IMR-90 (cell line): ENCODE measurements at regions not wholly inside any gene's neighbourhood (a gene's known extent, or its start where the extent isn't known, plus 50 kb on each side); places are given as distances from the start of the nearest gene placed in this dataset.

Source experiments
- ATAC-seq: fragments of 200-7000 bp; cut with Tn5 transposase; 2 replicates; pipeline ENCODE4 v1.9.1; 2020; ENCODE audit warnings: low read depth, mild to moderate bottlenecking, moderate library complexity
- BruUV-seq: library from RNA; stranded (reverse); fragments of 400-500 nt; replicated peaks from 2 replicates; lab custom pipeline; 2021; lab: Mats Ljungman, UMichigan
- CTCF ChIA-PET: fragments of 300-600 bp; formaldehyde crosslinking; extraction: SDS; loops from one replicate; lab custom pipeline; 2021; ENCODE audit warnings: antibody characterized with exemption; lab: Yijun Ruan, JAX
- POLR2A ChIA-PET: fragments of 300-600 bp; sonication (Branson Sonifier 250); formaldehyde crosslinking; loops from one replicate; lab custom pipeline; 2022; ENCODE audit warnings: antibody characterized with exemption; ENCODE audit not compliant: unreplicated experiment; lab: Charles Lee
- DNase-seq: peaks from one replicate; pipeline ENCODE4 v3.0.0; 2013
- H2AFZ ChIP-seq: replicated peaks from 2 replicates; pipeline ENCODE3; 2013; ENCODE audit warnings: low read length, mild to moderate bottlenecking; ENCODE audit not compliant: poor library complexity
- H2AK5ac ChIP-seq: 2 replicates; pipeline ENCODE4 v1.6.1; 2013; ENCODE audit warnings: low read depth, low read length, inconsistent platforms
- H2AK9ac ChIP-seq: replicated peaks from 2 replicates; pipeline ENCODE3; 2013; ENCODE audit warnings: mild to moderate bottlenecking, low read depth, low read length, moderate library complexity; ENCODE audit not compliant: poor library complexity
- H2BK120ac ChIP-seq: 2 replicates; pipeline ENCODE4 v1.6.1; 2013; ENCODE audit warnings: low read depth, low read length, inconsistent platforms
- H2BK15ac ChIP-seq: 3 replicates; pipeline ENCODE4 v1.6.1; 2013; ENCODE audit warnings: low read depth, low read length, inconsistent platforms
- H2BK20ac ChIP-seq: 2 replicates; pipeline ENCODE4 v1.6.1; 2013; ENCODE audit warnings: low read depth, mild to moderate bottlenecking, inconsistent platforms, low read length, moderate library complexity
- H2BK5ac ChIP-seq: 2 replicates; pipeline ENCODE4 v1.6.1; 2013; ENCODE audit warnings: mild to moderate bottlenecking, low read depth, low read length, inconsistent platforms; ENCODE audit not compliant: poor library complexity, severe bottlenecking
- H3K14ac ChIP-seq: replicated peaks from 2 replicates; pipeline ENCODE4 v1.6.1; 2013; ENCODE audit warnings: low read depth, low read length, inconsistent platforms
- H3K18ac ChIP-seq: 2 replicates; pipeline ENCODE4 v1.6.1; 2013; ENCODE audit warnings: low read depth, low read length, control low read depth
- H3K23ac ChIP-seq: 2 replicates; pipeline ENCODE4 v1.6.1; 2013; ENCODE audit warnings: low read depth, low read length, inconsistent platforms
- H3K27ac ChIP-seq: 2 replicates; pipeline ENCODE4 v1.5.1; 2013; ENCODE audit warnings: mild to moderate bottlenecking, control low read depth, low read length; ENCODE audit not compliant: insufficient read depth
- H3K27me3 ChIP-seq: 2 replicates; pipeline ENCODE4 v1.6.1; 2013; ENCODE audit warnings: low read length; ENCODE audit not compliant: control insufficient read depth, insufficient read depth
- H3K36me3 ChIP-seq: 2 replicates; pipeline ENCODE4 v1.6.1; 2013; ENCODE audit warnings: low read length, mixed read lengths; ENCODE audit not compliant: control insufficient read depth, insufficient read depth
- H3K4ac ChIP-seq: 2 replicates; pipeline ENCODE4 v1.6.1; 2013; ENCODE audit warnings: low read depth, low read length, inconsistent platforms
- H3K4me1 ChIP-seq: 2 replicates; pipeline ENCODE4 v1.6.1; 2013; ENCODE audit warnings: low read length, mixed read lengths; ENCODE audit not compliant: control insufficient read depth, insufficient read depth
- H3K4me2 ChIP-seq: 2 replicates; pipeline ENCODE4 v1.6.1; 2013; ENCODE audit warnings: low read depth, mild to moderate bottlenecking, control low read depth, low read length, moderate library complexity
- H3K4me3 ChIP-seq: 2 replicates; pipeline ENCODE4 v1.5.1; 2013; ENCODE audit warnings: low read depth, mild to moderate bottlenecking, control low read depth, low read length, moderate library complexity; ENCODE audit not compliant: insufficient read depth
- H3K56ac ChIP-seq: 2 replicates; pipeline ENCODE4 v1.6.1; 2013; ENCODE audit warnings: low read length, inconsistent platforms; ENCODE audit not compliant: insufficient read depth; ENCODE audit errors: extremely low read depth
- H3K79me1 ChIP-seq, 2 experiments: 2 replicates each; pipeline ENCODE4 v1.6.1; 2013; ENCODE audit warnings: low read length in 2 of 2, inconsistent platforms in 1 of 2, low read depth in 1 of 2
- H3K9ac ChIP-seq: 2 replicates; pipeline ENCODE4 v1.6.1; 2013; ENCODE audit warnings: low read depth, low read length, control low read depth
- H3K9me1 ChIP-seq: 2 replicates; pipeline ENCODE4 v1.6.1; 2013; ENCODE audit warnings: low read length, inconsistent platforms; ENCODE audit not compliant: insufficient read depth
- H3K9me3 ChIP-seq: 2 replicates; pipeline ENCODE4 v1.6.1; 2013; ENCODE audit warnings: low read length; ENCODE audit not compliant: control insufficient read depth, insufficient read depth
- H4K20me1 ChIP-seq: 2 replicates; pipeline ENCODE4 v1.6.1; 2013; ENCODE audit warnings: low read length, inconsistent platforms; ENCODE audit not compliant: insufficient read depth
- H4K5ac ChIP-seq: 2 replicates; pipeline ENCODE4 v1.6.1; 2013; ENCODE audit warnings: mild to moderate bottlenecking, low read depth, low read length, control low read depth
- H4K8ac ChIP-seq, 2 experiments: 2 replicates each; pipeline ENCODE4 v1.6.1; 2013; ENCODE audit warnings: low read depth in 2 of 2, low read length in 2 of 2, control low read depth in 1 of 2, inconsistent platforms in 1 of 2
- H4K91ac ChIP-seq: 2 replicates; pipeline ENCODE4 v1.6.1; 2013; ENCODE audit warnings: low read depth, low read length, inconsistent platforms; ENCODE audit not compliant: insufficient read depth
- BHLHE40 ChIP-seq: fragments of 150-350 bp; IDR thresholded peaks from 2 replicates; pipeline ENCODE4 v1.6.1; 2016; ENCODE audit warnings: mild to moderate bottlenecking, low read depth, low read length
- CEBPB ChIP-seq: IDR thresholded peaks from 2 replicates; pipeline ENCODE4 v1.6.1; 2012; ENCODE audit warnings: low read depth, low read length, improper control_type of control experiment
- MAFK ChIP-seq: IDR thresholded peaks from 2 replicates; pipeline ENCODE4 v1.6.1; 2012; ENCODE audit warnings: low read depth, low read length, improper control_type of control experiment
- MAZ ChIP-seq: IDR thresholded peaks from 2 replicates; pipeline ENCODE4 v1.6.1; 2012; ENCODE audit warnings: low read depth, mild to moderate bottlenecking, low read length, improper control_type of control experiment, moderate library complexity, borderline replicate concordance
- MXI1 ChIP-seq: IDR thresholded peaks from 2 replicates; pipeline ENCODE4 v1.6.1; 2012; ENCODE audit warnings: low read depth, mild to moderate bottlenecking, low read length, moderate library complexity, borderline replicate concordance
- POLR2A ChIP-seq: IDR thresholded peaks from 2 replicates; pipeline ENCODE4 v1.6.1; 2012; ENCODE audit warnings: mild to moderate bottlenecking, low read depth, low read length
- RAD21 ChIP-seq: IDR thresholded peaks from 2 replicates; pipeline ENCODE4 v1.6.1; 2012; ENCODE audit warnings: low read length, improper control_type of control experiment
- RCOR1 ChIP-seq: IDR thresholded peaks from 2 replicates; pipeline ENCODE4 v1.6.1; 2012; ENCODE audit warnings: mild to moderate bottlenecking, low read length, improper control_type of control experiment; ENCODE audit not compliant: insufficient replicate concordance
- RFX5 ChIP-seq: IDR thresholded peaks from 2 replicates; pipeline ENCODE4 v1.8.0; 2012; ENCODE audit warnings: low read depth, mild to moderate bottlenecking, low read length, moderate library complexity
- WGBS, 2 experiments: methylation state at CpG; one replicate each; pipeline versions ENCODE4 v1.1.5 to v1.1.7; 2013; ENCODE audit warnings: missing lambda C conversion rate in 2 of 2; ENCODE audit not compliant: insufficient read length in 1 of 2; ENCODE audit errors: extremely low coverage in 2 of 2; 5-methylcytosine and 5-hydroxymethylcytosine counted together
- dilution Hi-C: fragments of 300-500 bp; cut with HindIII; formaldehyde crosslinking; loops from one replicate; pipeline ENCODE4 v1.14.3; 2018; ENCODE audit warnings: low sequenced_read_pairs; ENCODE audit not compliant: unreplicated experiment
- in situ Hi-C: fragments of 300-500 bp; cut with MboI; formaldehyde crosslinking; loops from 3 replicates; pipeline ENCODE4 v1.14.3; 2019; ENCODE audit warnings: low sequenced_read_pairs, inconsistent platforms, mixed read lengths
- intact Hi-C: fragments of 100-400 bp; cut with micrococcal nuclease; formaldehyde crosslinking; loops from 2 replicates; pipeline ENCODE4 v1.10.0; 2022
- TF ChIP-seq, protein P1 (sequence below): fragments of 150-350 bp; IDR thresholded peaks from 2 replicates; pipeline ENCODE4 v1.6.1; 2017; ENCODE audit warnings: mild to moderate bottlenecking, antibody characterized with exemption, low read length, low read depth
- TF ChIP-seq, protein P2 (sequence below): conservative IDR thresholded peaks from 2 replicates; pipeline ENCODE4 v1.5.1; 2012; ENCODE audit warnings: mild to moderate bottlenecking, low read depth, low read length, improper control_type of control experiment
- TF ChIP-seq, protein P3 (sequence below): fragments of 150-350 bp; IDR thresholded peaks from 2 replicates; pipeline ENCODE4 v1.6.1; 2016; ENCODE audit warnings: low read depth, mild to moderate bottlenecking, low read length, moderate library complexity, borderline replicate concordance

DNA sequence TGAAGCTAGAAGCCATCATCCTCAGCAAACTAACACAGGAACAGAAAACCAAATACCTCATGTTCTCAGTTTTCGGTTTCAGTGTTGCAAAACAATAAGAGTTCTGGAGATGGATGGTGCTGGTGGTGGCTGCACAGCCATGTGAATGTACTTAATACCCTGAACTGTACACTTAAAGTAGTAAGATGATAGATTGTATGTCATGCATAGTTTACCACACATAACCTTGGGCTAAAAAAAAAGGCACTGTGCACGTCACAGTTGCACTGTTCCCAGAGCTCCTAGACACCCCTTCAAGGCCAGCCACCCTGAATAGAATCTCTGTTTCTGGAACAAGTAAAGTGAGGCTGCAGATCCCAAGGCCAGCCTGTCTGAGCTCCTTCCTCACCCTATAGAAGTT lies 243.3 kb upstream of the IGF1R start:
- WGBS, 2 experiments = no CpG with 5 or more reads among the region's 2 CpGs
- H4K8ac ChIP-seq = no peak overlapping the region

More for the DNA sequence above, 243.3 kb upstream of the IGF1R start:
- in situ Hi-C loops (no loop called here), intact Hi-C loops (no loop called here), dilution Hi-C loops (no loop called here)
- CTCF ChIA-PET = no interaction called here
- no peak overlapping the region for H3K4me2 ChIP-seq
- TF ChIP-seq, protein P1, sequence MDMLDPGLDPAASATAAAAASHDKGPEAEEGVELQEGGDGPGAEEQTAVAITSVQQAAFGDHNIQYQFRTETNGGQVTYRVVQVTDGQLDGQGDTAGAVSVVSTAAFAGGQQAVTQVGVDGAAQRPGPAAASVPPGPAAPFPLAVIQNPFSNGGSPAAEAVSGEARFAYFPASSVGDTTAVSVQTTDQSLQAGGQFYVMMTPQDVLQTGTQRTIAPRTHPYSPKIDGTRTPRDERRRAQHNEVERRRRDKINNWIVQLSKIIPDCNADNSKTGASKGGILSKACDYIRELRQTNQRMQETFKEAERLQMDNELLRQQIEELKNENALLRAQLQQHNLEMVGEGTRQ = no peak
- no peak for TF ChIP-seq RCOR1
- TF ChIP-seq MAFK = no peak
- no peak for TF ChIP-seq BHLHE40
- no peak for TF ChIP-seq RAD21
- TF ChIP-seq, protein P2, sequence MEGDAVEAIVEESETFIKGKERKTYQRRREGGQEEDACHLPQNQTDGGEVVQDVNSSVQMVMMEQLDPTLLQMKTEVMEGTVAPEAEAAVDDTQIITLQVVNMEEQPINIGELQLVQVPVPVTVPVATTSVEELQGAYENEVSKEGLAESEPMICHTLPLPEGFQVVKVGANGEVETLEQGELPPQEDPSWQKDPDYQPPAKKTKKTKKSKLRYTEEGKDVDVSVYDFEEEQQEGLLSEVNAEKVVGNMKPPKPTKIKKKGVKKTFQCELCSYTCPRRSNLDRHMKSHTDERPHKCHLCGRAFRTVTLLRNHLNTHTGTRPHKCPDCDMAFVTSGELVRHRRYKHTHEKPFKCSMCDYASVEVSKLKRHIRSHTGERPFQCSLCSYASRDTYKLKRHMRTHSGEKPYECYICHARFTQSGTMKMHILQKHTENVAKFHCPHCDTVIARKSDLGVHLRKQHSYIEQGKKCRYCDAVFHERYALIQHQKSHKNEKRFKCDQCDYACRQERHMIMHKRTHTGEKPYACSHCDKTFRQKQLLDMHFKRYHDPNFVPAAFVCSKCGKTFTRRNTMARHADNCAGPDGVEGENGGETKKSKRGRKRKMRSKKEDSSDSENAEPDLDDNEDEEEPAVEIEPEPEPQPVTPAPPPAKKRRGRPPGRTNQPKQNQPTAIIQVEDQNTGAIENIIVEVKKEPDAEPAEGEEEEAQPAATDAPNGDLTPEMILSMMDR = no peak
- TF ChIP-seq, protein P3, sequence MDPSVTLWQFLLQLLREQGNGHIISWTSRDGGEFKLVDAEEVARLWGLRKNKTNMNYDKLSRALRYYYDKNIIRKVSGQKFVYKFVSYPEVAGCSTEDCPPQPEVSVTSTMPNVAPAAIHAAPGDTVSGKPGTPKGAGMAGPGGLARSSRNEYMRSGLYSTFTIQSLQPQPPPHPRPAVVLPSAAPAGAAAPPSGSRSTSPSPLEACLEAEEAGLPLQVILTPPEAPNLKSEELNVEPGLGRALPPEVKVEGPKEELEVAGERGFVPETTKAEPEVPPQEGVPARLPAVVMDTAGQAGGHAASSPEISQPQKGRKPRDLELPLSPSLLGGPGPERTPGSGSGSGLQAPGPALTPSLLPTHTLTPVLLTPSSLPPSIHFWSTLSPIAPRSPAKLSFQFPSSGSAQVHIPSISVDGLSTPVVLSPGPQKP = no peak
- TF ChIP-seq RFX5 = no peak
- no peak for TF ChIP-seq MXI1
- no peak for TF ChIP-seq MAZ
- no peak for TF ChIP-seq CEBPB
- TF ChIP-seq POLR2A = no peak
- no peak overlapping the region for H3K9ac ChIP-seq
- no peak overlapping the region for H2BK15ac ChIP-seq
- no peak overlapping the region for H4K91ac ChIP-seq
- no TSS peak for BruUV-seq
- ATAC-seq = no peak
- H2BK5ac ChIP-seq = no peak overlapping the region
- H3K27ac ChIP-seq = no peak overlapping the region
- H2BK20ac ChIP-seq = no peak overlapping the region
- no peaks in the 10 kb centered on the region for H3K4me1 ChIP-seq
- no peak overlapping the region for H3K4me3 ChIP-seq
- POLR2A ChIA-PET = no interaction called here
- H3K56ac ChIP-seq = no peak overlapping the region
- no peaks in the 10 kb centered on the region for H3K9me3 ChIP-seq
- H4K5ac ChIP-seq = no peak overlapping the region
- H3K9me1 ChIP-seq = no peaks in the 10 kb centered on the region
- H3K27me3 ChIP-seq = no peaks in the 10 kb centered on the region
- no peak overlapping the region for H3K14ac ChIP-seq
- H4K20me1 ChIP-seq = no peaks in the 10 kb centered on the region
- H3K79me1 ChIP-seq = no peaks in the 10 kb centered on the region
- H2AFZ ChIP-seq = no peak overlapping the region
- H3K36me3 ChIP-seq = no peaks in the 10 kb centered on the region
- no peak overlapping the region for H2AK5ac ChIP-seq
- H3K18ac ChIP-seq = no peak overlapping the region
- H3K4ac ChIP-seq = no peak overlapping the region
- no peak for DNase-seq
- no peak overlapping the region for H2AK9ac ChIP-seq
- H3K23ac ChIP-seq = no peak overlapping the region
- no peak overlapping the region for H2BK120ac ChIP-seq
